ENCODE measurements at regions not wholly inside any gene's neighbourhood (a gene's known extent, or its start where the extent isn't known, plus 50 kb on each side); places are given as distances from the start of the nearest gene placed in this dataset.

DNA sequence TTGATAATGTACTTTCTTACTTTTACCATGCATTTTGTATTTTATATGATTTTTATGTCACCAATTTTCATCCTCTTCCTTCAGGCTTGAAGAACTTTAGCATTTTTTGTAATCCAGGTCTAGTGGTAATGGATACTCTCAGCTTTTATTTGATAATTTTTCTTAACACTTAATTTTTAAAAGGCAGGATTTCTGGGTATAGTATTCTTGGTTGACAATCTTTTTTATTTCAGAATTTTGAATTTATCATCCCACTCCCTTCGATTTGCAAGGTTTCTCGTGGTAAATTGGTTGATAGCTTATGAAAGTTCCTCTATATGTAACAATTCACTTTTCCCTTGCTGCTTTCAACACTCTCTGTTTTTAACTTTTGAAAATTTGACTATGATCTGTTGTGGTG lies 363.7 kb downstream of the HTR7 start:
- no peak for TF ChIP-seq CTCF (IDR thresholded peaks at IDR 0.05)
- no peak for TF ChIP-seq POLR2A (IDR thresholded peaks at IDR 0.05)

Measured in heart left ventricle (tissue), 13 donors.